ENCODE measurements at regions not wholly inside any gene's neighbourhood (a gene's known extent, or its start where the extent isn't known, plus 50 kb on each side); places are given as distances from the start of the nearest gene placed in this dataset.

DNA sequence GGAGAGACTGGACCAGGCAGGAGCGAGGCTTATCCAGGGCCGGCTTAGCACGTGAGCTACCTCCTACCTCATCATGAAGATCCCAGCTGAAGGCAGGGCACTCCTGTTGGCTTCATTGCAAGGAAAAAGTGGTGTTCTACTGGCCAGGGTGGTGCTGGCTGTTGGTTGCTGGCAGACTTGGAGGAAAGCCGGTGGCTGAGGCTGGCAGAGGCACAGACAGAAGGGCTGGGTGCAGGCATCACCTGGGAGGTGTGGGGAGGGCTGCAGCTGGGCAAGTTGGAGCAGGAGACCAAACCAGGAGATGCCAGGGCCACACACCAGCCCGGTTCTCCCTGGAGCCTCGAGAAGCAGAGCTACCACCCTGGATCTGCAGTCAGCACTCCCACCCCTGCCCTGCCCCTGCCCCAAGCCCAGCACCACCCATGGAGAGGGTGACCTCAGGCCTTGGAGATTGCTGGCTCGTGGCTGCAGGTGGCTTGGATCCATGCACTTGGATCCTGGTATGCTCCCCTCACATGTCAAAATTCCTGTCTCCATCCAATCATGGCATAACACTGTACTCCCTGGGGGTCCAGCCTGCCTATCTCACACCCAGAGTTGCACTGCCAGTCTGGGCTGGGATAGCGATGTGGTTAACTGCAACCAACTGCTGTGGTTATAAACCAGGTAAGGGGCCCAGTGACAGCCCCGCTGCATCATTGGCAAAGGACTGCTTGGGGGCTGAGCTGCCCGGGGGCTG is 49.7 kb downstream of the GLI2 start:
- no peak for TF ChIP-seq POU2F2 (IDR thresholded peaks at IDR 0.05; ENCODE audit: low read depth, low read length)
- TF ChIP-seq POLR2AphosphoS5 (IDR thresholded peaks at IDR 0.05; ENCODE audit: low read depth, low read length), result no peak
- TF ChIP-seq TAF1 (IDR thresholded peaks at IDR 0.05; ENCODE audit: low read depth, low read length), result no peak
- TF ChIP-seq POLR2A (IDR thresholded peaks at IDR 0.05; ENCODE audit: low read depth, low read length), result no peak
- no peak for TF ChIP-seq SPI1 (IDR thresholded peaks at IDR 0.05; ENCODE audit: low read depth, low read length)
- TF ChIP-seq PAX5 (IDR thresholded peaks at IDR 0.05; ENCODE audit: insufficient read depth, low read length, severe bottlenecking), result no peak
- FAIRE-seq (no peak), DNase-seq (ENCODE audit: insufficient read length, low spot score) (no peak)

- no peak for DNase-seq (ENCODE audit: insufficient read length, low spot score)
- TF ChIP-seq POU2F2 (IDR thresholded peaks at IDR 0.05; ENCODE audit: low read depth, low read length), result no peak
- TF ChIP-seq SPI1 (IDR thresholded peaks at IDR 0.05; ENCODE audit: low read depth, low read length), result no peak
- TF ChIP-seq TAF1 (IDR thresholded peaks at IDR 0.05; ENCODE audit: low read depth, low read length), result no peak
- TF ChIP-seq PAX5 (IDR thresholded peaks at IDR 0.05; ENCODE audit: insufficient read depth, low read length, severe bottlenecking), result no peak
- TF ChIP-seq POLR2AphosphoS5 (IDR thresholded peaks at IDR 0.05; ENCODE audit: low read depth, low read length), result no peak
- no peak for TF ChIP-seq POLR2A (IDR thresholded peaks at IDR 0.05; ENCODE audit: low read depth, low read length)
- FAIRE-seq, result no peak
Measured at GRCh38 chr2:120786038-120786960, 50.6 kb downstream of the GLI2 start.

- DNase-seq (ENCODE audit: insufficient read length, low spot score), result no peak
- no peak for FAIRE-seq
Measured at GRCh38 chr2:120787111-120787821, 51.6 kb downstream of the GLI2 start.

DNA sequence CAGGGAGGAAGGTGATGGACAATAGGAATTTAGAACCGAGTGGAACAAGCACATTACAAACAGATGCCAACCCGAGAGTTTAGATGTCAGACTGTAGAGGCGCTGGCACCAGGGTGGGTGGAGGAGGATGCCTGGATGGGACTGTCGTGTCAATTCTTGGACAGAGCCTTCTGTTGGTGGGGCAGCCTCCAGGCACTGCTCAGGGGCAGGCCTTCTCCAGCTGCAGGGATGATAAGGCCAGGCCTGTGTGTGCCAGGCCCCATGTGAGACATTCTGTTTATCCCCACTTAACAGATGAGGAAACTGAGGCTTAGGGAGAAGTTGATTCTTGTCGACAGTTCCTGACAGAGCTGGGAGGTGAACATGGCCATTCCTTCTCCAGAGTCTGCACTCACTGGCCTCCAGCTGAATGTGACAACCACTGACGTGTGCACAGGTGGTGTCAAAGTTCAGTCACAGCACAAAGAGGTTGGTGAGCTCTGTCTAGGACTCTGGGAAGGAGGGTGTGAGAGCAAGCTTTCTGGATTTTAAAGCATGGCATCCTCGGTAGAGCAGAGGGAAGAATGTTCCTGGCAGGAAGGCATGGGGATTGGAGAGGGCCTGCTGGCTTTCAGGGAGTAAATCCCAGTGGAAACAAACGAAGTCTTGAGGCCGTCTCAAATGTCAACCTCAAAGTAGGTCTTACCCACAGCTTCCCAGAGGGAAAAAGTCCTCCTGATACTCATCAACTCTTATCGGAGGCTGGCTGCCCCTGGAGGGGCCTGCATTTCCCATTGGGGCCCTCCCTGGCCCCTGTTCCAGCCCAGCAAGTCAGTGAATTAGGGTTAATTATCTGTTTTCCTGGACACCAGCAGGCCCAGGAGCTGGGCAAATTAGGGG is 52.4 kb downstream of the GLI2 start:
- DNase-seq (ENCODE audit: insufficient read length, low spot score) (no peak), FAIRE-seq (no peak)
- TF ChIP-seq TAF1 (IDR thresholded peaks at IDR 0.05; ENCODE audit: low read depth, low read length), result no peak
- no peak for TF ChIP-seq POLR2AphosphoS5 (IDR thresholded peaks at IDR 0.05; ENCODE audit: low read depth, low read length)

More at GRCh38 chr2:120787111-120787821, 51.6 kb downstream of the GLI2 start:
- TF ChIP-seq TAF1 (IDR thresholded peaks at IDR 0.05; ENCODE audit: low read depth, low read length) (no peak), POLR2A (IDR thresholded peaks at IDR 0.05; ENCODE audit: low read depth, low read length) (no peak), POLR2AphosphoS5 (IDR thresholded peaks at IDR 0.05; ENCODE audit: low read depth, low read length) (no peak), POU2F2 (IDR thresholded peaks at IDR 0.05; ENCODE audit: low read depth, low read length) (no peak), PAX5 (IDR thresholded peaks at IDR 0.05; ENCODE audit: insufficient read depth, low read length, severe bottlenecking) (no peak), SPI1 (IDR thresholded peaks at IDR 0.05; ENCODE audit: low read depth, low read length) (no peak)

- TF ChIP-seq SPI1 (IDR thresholded peaks at IDR 0.05; ENCODE audit: low read depth, low read length) (no peak), TAF1 (IDR thresholded peaks at IDR 0.05; ENCODE audit: low read depth, low read length) (no peak), POLR2AphosphoS5 (IDR thresholded peaks at IDR 0.05; ENCODE audit: low read depth, low read length) (no peak), PAX5 (IDR thresholded peaks at IDR 0.05; ENCODE audit: insufficient read depth, low read length, severe bottlenecking) (no peak), POLR2A (IDR thresholded peaks at IDR 0.05; ENCODE audit: low read depth, low read length) (no peak), POU2F2 (IDR thresholded peaks at IDR 0.05; ENCODE audit: low read depth, low read length) (no peak)
- DNase-seq (ENCODE audit: insufficient read length, low spot score), result no peak
- FAIRE-seq, result no peak
Measured at GRCh38 chr2:120791243-120791961, 55.7 kb downstream of the GLI2 start.

DNA sequence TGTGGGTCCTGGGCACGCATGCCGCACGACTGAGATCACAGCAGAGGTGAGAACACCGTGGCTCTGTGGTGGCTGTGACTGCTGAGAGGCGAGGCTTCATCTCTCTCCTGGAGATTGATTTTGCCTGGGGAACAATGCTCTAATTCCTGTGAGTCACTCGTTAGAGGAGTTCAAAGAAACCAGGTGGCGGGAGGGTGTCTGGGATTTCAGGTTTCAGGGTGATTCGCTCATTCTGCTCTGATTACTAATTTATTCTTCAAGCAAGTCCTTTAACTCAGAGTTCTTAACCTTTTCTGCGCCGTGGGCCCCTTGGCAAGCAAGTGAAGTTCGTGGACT is 56.3 kb downstream of the GLI2 start:
- DNase-seq (ENCODE audit: insufficient read length, low spot score) (no peak), FAIRE-seq (no peak)
- TF ChIP-seq POLR2AphosphoS5 (IDR thresholded peaks at IDR 0.05; ENCODE audit: low read depth, low read length) (no peak), SPI1 (IDR thresholded peaks at IDR 0.05; ENCODE audit: low read depth, low read length) (no peak), POU2F2 (IDR thresholded peaks at IDR 0.05; ENCODE audit: low read depth, low read length) (no peak), PAX5 (IDR thresholded peaks at IDR 0.05; ENCODE audit: insufficient read depth, low read length, severe bottlenecking) (no peak), TAF1 (IDR thresholded peaks at IDR 0.05; ENCODE audit: low read depth, low read length) (no peak), POLR2A (IDR thresholded peaks at IDR 0.05; ENCODE audit: low read depth, low read length) (no peak)

DNA sequence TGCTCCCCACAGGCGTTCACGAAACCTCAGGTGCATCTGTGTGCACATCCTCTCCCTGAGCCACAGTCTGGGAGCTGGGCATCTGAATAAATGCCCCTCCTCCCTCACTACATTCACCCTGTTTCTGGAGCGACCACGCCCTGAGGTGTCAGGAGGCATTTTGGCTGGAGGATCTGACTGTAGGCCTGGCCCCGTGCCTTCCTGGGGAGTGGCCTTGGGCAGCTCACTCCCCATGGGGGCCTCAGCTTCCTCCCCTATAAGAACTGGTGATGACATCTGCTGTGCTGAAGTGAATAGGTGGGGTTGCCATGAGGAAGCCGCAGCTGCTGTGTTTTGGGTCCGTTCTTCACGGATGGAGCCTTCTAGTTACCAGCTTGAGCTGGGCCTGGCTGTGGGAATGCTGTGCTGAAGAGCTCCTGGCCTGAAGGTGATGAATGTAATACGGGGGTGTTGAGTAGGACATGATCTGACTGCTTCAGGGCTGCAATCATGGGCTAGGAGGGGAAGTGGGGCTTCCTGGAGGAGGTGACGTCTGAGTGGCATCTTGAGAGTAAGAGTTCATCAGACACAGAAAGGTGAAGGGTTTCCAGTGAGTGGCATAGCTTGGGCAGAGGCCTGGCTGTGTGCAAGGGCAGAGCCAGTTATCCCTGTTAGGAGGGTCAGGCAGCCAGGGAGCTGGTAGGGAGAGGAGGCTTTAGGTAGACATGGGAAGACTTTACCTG is 58.2 kb downstream of the GLI2 start:
- TF ChIP-seq POU2F2 (IDR thresholded peaks at IDR 0.05; ENCODE audit: low read depth, low read length) (no peak), POLR2AphosphoS5 (IDR thresholded peaks at IDR 0.05; ENCODE audit: low read depth, low read length) (no peak), SPI1 (IDR thresholded peaks at IDR 0.05; ENCODE audit: low read depth, low read length) (no peak), POLR2A (IDR thresholded peaks at IDR 0.05; ENCODE audit: low read depth, low read length) (no peak), TAF1 (IDR thresholded peaks at IDR 0.05; ENCODE audit: low read depth, low read length) (no peak), PAX5 (IDR thresholded peaks at IDR 0.05; ENCODE audit: insufficient read depth, low read length, severe bottlenecking) (no peak)
- DNase-seq (ENCODE audit: insufficient read length, low spot score), result no peak
- FAIRE-seq, result no peak
